Progenitor cell of endocrine pancreas (in vitro differentiated cells): ENCODE measurements at regions not wholly inside any gene's neighbourhood (a gene's known extent, or its start where the extent isn't known, plus 50 kb on each side); places are given as distances from the start of the nearest gene placed in this dataset.

Experiments used
- DNase-seq: peaks from one replicate; pipeline ENCODE4 v3.0.0; 2021; ENCODE audit warnings: low spot score; ENCODE audit not compliant: unreplicated experiment
- H3K27ac Mint-ChIP-seq: 2 replicates; pipeline ENCODE4 v1.8.0; 2021; ENCODE audit warnings: mild to moderate bottlenecking, moderate library complexity, mixed read lengths
- H3K27me3 Mint-ChIP-seq: 2 replicates; pipeline ENCODE4 v1.8.0; 2021; ENCODE audit warnings: mixed read lengths
- H3K36me3 Mint-ChIP-seq: 2 replicates; pipeline ENCODE4 v1.8.0; 2022; ENCODE audit warnings: mixed read lengths; ENCODE audit not compliant: insufficient read depth
- H3K4me1 Mint-ChIP-seq: 2 replicates; pipeline ENCODE4 v1.8.0; 2021; ENCODE audit warnings: low read depth, mixed read lengths
- H3K4me3 Mint-ChIP-seq: 2 replicates; pipeline ENCODE4 v1.8.0; 2021; ENCODE audit warnings: low read depth, mild to moderate bottlenecking, moderate library complexity, mixed read lengths
- H3K9me3 Mint-ChIP-seq: 2 replicates; pipeline ENCODE4 v1.8.0; 2021; ENCODE audit warnings: low read depth, mixed read lengths
- TF ChIP-seq, protein P1 (sequence below): fragments of 200-600 bp; sonication (generic); IDR thresholded peaks from one replicate; pipeline ENCODE4 v1.5.0; 2021; ENCODE audit warnings: antibody characterized with exemption, mild to moderate bottlenecking; ENCODE audit not compliant: unreplicated experiment

DNA sequence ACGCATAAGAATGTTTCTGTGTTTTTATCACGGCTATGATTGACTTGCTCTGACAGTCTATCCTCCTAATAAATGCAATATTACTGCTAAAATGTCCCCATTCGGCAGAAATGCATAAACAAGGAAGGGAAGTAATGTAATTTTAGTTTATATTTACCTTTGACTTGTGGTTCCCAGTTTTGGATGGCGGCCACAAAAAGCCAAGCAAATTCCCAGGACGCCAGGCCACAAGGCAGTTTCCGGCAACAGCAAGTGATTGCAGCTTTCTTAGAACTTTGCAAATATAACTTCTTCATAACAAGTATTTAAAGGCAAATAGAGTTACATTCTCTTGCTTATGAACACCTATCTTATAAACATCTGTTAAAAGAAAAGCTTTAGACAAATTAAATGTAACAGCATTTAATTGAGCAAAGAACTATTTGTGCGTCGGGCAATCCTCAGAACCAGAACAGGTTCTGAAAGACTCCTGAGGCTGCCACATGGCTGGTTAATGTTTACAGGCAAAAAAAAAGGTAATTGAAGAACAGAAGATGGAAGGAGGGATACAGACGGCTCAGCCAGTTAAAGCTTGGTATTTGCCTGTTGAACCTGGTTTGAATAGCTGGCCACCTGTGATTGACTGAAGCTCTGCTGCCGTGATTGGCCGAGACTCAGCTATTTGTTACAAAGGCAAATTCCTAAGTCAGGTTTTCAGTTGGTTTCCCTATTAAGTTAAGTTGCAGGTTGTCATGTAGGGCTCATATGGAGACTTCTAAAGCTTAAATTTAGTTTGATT lies 80.8 kb downstream of the C21orf91 start:
- Mint-ChIP-seq H3K4me1 (peaks cover 11% of the 10 kb centered on the region), H3K27me3 (no peaks in the 10 kb centered on the region), H3K9me3 (peaks cover 13% of the 10 kb centered on the region), H3K36me3 (no peaks in the 10 kb centered on the region), H3K27ac (no peak overlapping the region), H3K4me3 (no peak overlapping the region)
- no peak for DNase-seq
- TF ChIP-seq, protein P1, sequence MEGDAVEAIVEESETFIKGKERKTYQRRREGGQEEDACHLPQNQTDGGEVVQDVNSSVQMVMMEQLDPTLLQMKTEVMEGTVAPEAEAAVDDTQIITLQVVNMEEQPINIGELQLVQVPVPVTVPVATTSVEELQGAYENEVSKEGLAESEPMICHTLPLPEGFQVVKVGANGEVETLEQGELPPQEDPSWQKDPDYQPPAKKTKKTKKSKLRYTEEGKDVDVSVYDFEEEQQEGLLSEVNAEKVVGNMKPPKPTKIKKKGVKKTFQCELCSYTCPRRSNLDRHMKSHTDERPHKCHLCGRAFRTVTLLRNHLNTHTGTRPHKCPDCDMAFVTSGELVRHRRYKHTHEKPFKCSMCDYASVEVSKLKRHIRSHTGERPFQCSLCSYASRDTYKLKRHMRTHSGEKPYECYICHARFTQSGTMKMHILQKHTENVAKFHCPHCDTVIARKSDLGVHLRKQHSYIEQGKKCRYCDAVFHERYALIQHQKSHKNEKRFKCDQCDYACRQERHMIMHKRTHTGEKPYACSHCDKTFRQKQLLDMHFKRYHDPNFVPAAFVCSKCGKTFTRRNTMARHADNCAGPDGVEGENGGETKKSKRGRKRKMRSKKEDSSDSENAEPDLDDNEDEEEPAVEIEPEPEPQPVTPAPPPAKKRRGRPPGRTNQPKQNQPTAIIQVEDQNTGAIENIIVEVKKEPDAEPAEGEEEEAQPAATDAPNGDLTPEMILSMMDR, result no peak

DNA sequence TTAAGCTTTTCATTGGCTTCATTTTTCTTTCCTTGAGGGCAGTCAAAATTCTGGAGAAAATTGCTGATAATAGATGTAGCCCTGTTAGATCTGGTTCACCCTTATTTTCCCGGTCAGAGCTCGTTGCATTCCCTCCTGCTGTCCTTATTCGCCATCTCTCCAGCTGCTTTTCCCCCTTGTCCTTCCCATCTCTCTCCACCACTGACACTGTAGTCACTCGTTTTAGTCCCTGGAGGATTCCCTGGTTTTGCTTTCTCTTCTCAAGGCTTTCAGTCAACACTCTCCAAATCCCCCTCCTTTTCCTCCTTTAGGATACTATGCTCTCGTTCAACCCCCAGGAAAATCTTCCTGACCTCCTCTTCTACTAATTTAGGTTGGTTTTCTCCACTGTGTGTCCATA lies 83.1 kb downstream of the C21orf91 start:
- no peak for DNase-seq
- Mint-ChIP-seq H3K4me3 (no peak overlapping the region), H3K27me3 (no peaks in the 10 kb centered on the region), H3K9me3 (peaks cover 6% of the 10 kb centered on the region), H3K4me1 (peaks cover 3% of the 10 kb centered on the region), H3K27ac (no peak overlapping the region), H3K36me3 (no peaks in the 10 kb centered on the region)
- TF ChIP-seq, protein P1, result no peak

DNA sequence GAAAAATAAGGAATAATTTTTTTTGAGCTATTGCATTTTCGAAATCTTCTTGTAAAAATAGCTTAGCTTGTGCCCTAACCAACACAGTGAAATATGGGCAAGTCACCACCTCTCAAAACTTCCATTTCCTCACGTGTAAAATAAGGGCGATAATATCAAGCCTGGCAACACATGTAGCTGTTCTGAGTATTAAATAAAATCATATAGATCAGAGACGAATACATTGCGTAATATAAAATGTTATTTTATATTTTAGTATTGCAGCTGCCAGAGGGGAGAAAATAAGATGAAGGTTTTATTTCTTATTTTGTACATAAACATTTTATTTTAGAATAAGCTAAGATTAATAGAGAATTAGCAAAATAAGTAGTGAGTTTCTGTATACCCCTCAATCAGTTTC lies 85.9 kb downstream of the C21orf91 start:
- H3K4me3 Mint-ChIP-seq, result no peak overlapping the region
- DNase-seq, result no peak
- H3K36me3 Mint-ChIP-seq, result no peaks in the 10 kb centered on the region
- H3K27ac Mint-ChIP-seq, result no peak overlapping the region
- no peaks in the 10 kb centered on the region for H3K4me1 Mint-ChIP-seq
- H3K9me3 Mint-ChIP-seq, result peaks cover 3% of the 10 kb centered on the region
- TF ChIP-seq, protein P1, result no peak
- H3K27me3 Mint-ChIP-seq, result no peaks in the 10 kb centered on the region

DNA sequence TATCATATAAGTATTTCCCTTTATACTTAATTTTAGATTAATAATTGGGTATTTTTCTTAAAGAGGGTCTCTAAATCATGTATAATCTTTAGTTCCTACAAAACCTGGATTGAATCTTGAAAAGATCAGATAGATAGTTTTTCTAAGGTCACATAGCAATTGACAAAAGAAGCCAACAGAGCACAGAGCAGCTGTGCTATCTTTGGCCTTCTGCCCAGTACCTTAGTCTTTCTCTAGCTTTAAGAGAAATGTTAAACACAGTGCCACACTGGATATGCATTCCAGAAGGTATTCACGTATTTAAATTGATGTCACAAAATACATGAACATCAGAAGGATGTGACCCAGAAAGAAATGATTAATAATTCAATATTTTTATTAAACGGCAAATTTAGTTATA lies 86.8 kb downstream of the C21orf91 start:
- Mint-ChIP-seq H3K9me3 (peaks cover 3% of the 10 kb centered on the region), H3K4me3 (no peak overlapping the region), H3K27ac (no peak overlapping the region), H3K36me3 (no peaks in the 10 kb centered on the region), H3K4me1 (no peaks in the 10 kb centered on the region), H3K27me3 (no peaks in the 10 kb centered on the region)
- no peak for DNase-seq
- TF ChIP-seq, protein P1, result no peak

DNA sequence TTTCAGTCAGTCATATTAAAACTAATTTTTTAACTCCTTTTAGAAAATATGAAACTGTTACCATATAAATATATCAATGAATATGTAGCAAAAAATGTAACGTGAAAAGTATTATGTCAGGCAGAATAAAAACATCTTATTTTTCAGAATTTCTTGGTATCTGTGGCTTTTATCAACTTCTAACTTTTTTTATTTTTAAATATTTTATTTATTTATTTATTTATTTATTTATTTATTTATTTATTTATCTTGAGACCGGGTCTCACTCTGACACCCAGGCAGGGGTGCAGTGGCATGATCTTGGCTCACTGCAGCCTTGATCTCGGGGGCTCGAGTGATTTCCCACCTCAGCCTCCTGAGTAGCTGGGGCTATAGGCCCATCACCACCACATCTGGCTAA lies 87.6 kb downstream of the C21orf91 start:
- no peak overlapping the region for H3K27ac Mint-ChIP-seq
- H3K4me3 Mint-ChIP-seq, result no peak overlapping the region
- no peaks in the 10 kb centered on the region for H3K4me1 Mint-ChIP-seq
- TF ChIP-seq, protein P1, result no peak
- H3K9me3 Mint-ChIP-seq, result peaks cover 3% of the 10 kb centered on the region
- no peak for DNase-seq
- no peaks in the 10 kb centered on the region for H3K36me3 Mint-ChIP-seq
- H3K27me3 Mint-ChIP-seq, result no peaks in the 10 kb centered on the region
